Vagina (tissue), 2 donors: ENCODE measurements at regions not wholly inside any gene's neighbourhood (a gene's known extent, or its start where the extent isn't known, plus 50 kb on each side); places are given as distances from the start of the nearest gene placed in this dataset.

Source experiments
- DNase-seq, 2 donors: peaks; one replicate each; pipeline ENCODE4 v3.0.0-alpha.2; 2017; ENCODE audit errors: extremely low spot score in 2 of 2
- H3K27ac ChIP-seq: fragments of 200-600 bp; sonication (generic); one replicate; pipeline ENCODE4 v1.5.1; 2019
- H3K27me3 ChIP-seq: fragments of 200-600 bp; sonication (generic); one replicate; pipeline ENCODE4 v1.5.1; 2019
- H3K36me3 ChIP-seq, 2 donors: fragments of 200-600 bp; sonication (generic); one replicate each; pipeline ENCODE4 v1.5.1; 2017 to 2019
- H3K4me1 ChIP-seq: fragments of 200-600 bp; sonication (generic); one replicate; pipeline ENCODE4 v1.5.1; 2019
- H3K4me3 ChIP-seq, 2 donors: fragments of 200-600 bp; sonication (generic); 1 replicate in 1 of 2; 2 replicates in 1 of 2; pipeline ENCODE4 v1.5.1; 2016 to 2019
- H3K9me3 ChIP-seq: fragments of 200-600 bp; sonication (generic); one replicate; pipeline ENCODE4 v1.5.1; 2019
- POLR2A ChIP-seq, 2 donors: fragments of 450-650 bp; IDR thresholded peaks; one replicate each; pipeline ENCODE4 v1.6.1; 2017; ENCODE audit warnings: antibody characterized with exemption in 2 of 2, mild to moderate bottlenecking in 2 of 2, moderate library complexity in 2 of 2
- POLR2AphosphoS5 ChIP-seq, 2 donors: sonication (generic); formaldehyde crosslinking; IDR thresholded peaks; one replicate each; pipeline ENCODE4 v1.9.0; 2017; ENCODE audit warnings: antibody characterized with exemption in 2 of 2, mild to moderate bottlenecking in 2 of 2, low read depth in 1 of 2; ENCODE audit not compliant: insufficient read depth in 1 of 2
- intact Hi-C: fragments of 100-400 bp; cut with DNase I; formaldehyde crosslinking; loops from one replicate; pipeline ENCODE4 v1.15.1; 2023
- TF ChIP-seq, protein P1 (sequence below), 3 experiments: fragments of 450-650 bp in 2 of 3; fragments of 200-600 bp in 1 of 3; sonication (generic) in 1 of 3; IDR thresholded peaks; one replicate each; pipeline ENCODE4 v1.5.1; 2017 to 2019; ENCODE audit warnings: antibody characterized with exemption in 3 of 3, mild to moderate bottlenecking in 2 of 3, moderate library complexity in 2 of 3

- intact Hi-C loops = no loop called here
- H3K36me3 ChIP-seq = no peaks in the 10 kb centered on the region
- H3K4me1 ChIP-seq = no peaks in the 10 kb centered on the region
- TF ChIP-seq POLR2AphosphoS5 (IDR thresholded peaks at IDR 0.05; ENCODE audit: insufficient read depth in 1 of 2, low read depth in 1 of 2) = no peak
- TF ChIP-seq, protein P1, sequence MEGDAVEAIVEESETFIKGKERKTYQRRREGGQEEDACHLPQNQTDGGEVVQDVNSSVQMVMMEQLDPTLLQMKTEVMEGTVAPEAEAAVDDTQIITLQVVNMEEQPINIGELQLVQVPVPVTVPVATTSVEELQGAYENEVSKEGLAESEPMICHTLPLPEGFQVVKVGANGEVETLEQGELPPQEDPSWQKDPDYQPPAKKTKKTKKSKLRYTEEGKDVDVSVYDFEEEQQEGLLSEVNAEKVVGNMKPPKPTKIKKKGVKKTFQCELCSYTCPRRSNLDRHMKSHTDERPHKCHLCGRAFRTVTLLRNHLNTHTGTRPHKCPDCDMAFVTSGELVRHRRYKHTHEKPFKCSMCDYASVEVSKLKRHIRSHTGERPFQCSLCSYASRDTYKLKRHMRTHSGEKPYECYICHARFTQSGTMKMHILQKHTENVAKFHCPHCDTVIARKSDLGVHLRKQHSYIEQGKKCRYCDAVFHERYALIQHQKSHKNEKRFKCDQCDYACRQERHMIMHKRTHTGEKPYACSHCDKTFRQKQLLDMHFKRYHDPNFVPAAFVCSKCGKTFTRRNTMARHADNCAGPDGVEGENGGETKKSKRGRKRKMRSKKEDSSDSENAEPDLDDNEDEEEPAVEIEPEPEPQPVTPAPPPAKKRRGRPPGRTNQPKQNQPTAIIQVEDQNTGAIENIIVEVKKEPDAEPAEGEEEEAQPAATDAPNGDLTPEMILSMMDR (IDR thresholded peaks at IDR 0.05) = no peak
- no peak for TF ChIP-seq POLR2A (IDR thresholded peaks at IDR 0.05)
- DNase-seq = no peak
- H3K9me3 ChIP-seq = no peaks in the 10 kb centered on the region
- H3K27ac ChIP-seq = no peak overlapping the region
- H3K4me3 ChIP-seq = no peak overlapping the region
- no peaks in the 10 kb centered on the region for H3K27me3 ChIP-seq
Measured at GRCh38 chr9:115983366-115983765, 170.2 kb upstream of the PAPPA start.

DNA sequence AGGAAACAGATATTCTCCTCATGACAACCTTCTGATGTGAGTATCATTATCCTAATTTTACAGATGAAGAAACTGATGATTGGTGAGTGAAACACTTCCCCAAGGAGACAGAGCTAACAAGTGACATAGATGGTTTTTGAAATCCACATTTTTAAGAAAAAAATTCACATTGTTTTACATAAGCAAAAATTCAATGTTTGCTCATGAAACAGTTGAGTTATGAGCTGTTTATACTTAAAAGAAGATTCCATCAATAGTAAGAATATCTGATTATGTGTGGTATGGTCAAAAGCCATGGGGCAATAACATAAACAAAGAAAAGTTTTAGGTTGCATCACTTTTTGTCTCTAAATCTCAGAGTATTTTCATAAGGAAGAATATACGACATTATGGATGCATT is 167.9 kb upstream of the PAPPA start:
- H3K4me3 ChIP-seq = no peak overlapping the region
- no peaks in the 10 kb centered on the region for H3K27me3 ChIP-seq
- H3K36me3 ChIP-seq = no peaks in the 10 kb centered on the region
- H3K4me1 ChIP-seq = no peaks in the 10 kb centered on the region
- H3K9me3 ChIP-seq = no peaks in the 10 kb centered on the region
- no peak overlapping the region for H3K27ac ChIP-seq
- TF ChIP-seq POLR2A (IDR thresholded peaks at IDR 0.05) (no peak), POLR2AphosphoS5 (IDR thresholded peaks at IDR 0.05; ENCODE audit: insufficient read depth in 1 of 2, low read depth in 1 of 2) (no peak)
- DNase-seq = no peak
- intact Hi-C loops = no loop called here

DNA sequence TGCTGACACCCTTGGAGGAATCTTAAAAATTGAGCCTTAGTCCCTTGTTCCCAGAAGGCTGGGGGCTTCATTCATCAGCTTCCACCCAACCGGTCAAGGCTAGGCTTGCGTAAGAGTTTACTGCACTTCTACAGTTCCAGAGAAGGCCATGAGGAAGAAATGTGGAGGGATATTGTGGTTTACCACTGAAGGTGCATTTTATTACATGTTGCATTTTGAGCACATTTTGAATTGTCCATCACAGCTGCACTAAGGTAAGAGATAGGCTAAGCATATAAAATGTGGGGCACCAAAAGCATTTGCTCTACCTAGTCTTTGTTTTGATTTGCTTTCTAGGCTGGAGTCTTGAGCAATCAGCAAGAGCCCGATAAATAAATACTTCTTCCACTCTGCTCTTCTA is 167.1 kb upstream of the PAPPA start:
- Histone ChIP-seq H3K36me3 (no peaks in the 10 kb centered on the region), H3K27ac (no peak overlapping the region), H3K27me3 (no peaks in the 10 kb centered on the region), H3K4me1 (no peaks in the 10 kb centered on the region), H3K4me3 (no peak overlapping the region), H3K9me3 (no peaks in the 10 kb centered on the region)
- DNase-seq = no peak
- TF ChIP-seq POLR2A (IDR thresholded peaks at IDR 0.05) (no peak), POLR2AphosphoS5 (IDR thresholded peaks at IDR 0.05; ENCODE audit: insufficient read depth in 1 of 2, low read depth in 1 of 2) (no peak)
- TF ChIP-seq, protein P1 (IDR thresholded peaks at IDR 0.05) = no peak
- intact Hi-C loops = no loop called here

- Histone ChIP-seq H3K9me3 (no peaks in the 10 kb centered on the region), H3K36me3 (no peaks in the 10 kb centered on the region), H3K4me3 (no peak overlapping the region), H3K4me1 (no peaks in the 10 kb centered on the region), H3K27ac (no peak overlapping the region), H3K27me3 (no peaks in the 10 kb centered on the region)
- TF ChIP-seq, protein P1 (IDR thresholded peaks at IDR 0.05) = no peak
- no peak for TF ChIP-seq POLR2A (IDR thresholded peaks at IDR 0.05)
- no peak for TF ChIP-seq POLR2AphosphoS5 (IDR thresholded peaks at IDR 0.05; ENCODE audit: insufficient read depth in 1 of 2, low read depth in 1 of 2)
- no peak for DNase-seq
- intact Hi-C loops = no loop called here
Measured at GRCh38 chr9:115988701-115989100, 164.9 kb upstream of the PAPPA start.

DNA sequence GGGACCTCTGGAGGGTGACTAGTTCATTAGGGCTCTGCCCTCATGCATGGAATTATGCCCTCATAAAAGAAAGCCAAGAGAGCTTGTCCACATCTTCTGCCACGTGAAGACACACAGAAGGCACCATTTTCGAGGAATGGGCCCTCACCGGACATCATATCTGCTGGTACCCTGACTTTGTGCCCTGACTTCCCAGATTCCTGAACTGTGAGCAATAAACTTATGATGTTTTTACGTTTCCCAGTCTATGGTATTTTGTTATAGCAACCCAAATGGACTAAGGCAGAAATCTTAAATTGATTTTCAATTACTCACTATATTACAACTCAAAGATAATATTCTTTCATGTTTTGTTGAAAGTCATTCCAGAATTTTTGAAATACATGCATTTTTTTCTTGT is 163.8 kb upstream of the PAPPA start:
- H3K9me3 ChIP-seq = no peaks in the 10 kb centered on the region
- no peak overlapping the region for H3K4me3 ChIP-seq
- H3K4me1 ChIP-seq = no peaks in the 10 kb centered on the region
- H3K27me3 ChIP-seq = no peaks in the 10 kb centered on the region
- no peak overlapping the region for H3K27ac ChIP-seq
- no peaks in the 10 kb centered on the region for H3K36me3 ChIP-seq
- TF ChIP-seq, protein P1 (IDR thresholded peaks at IDR 0.05) = no peak
- TF ChIP-seq POLR2A (IDR thresholded peaks at IDR 0.05) (no peak), POLR2AphosphoS5 (IDR thresholded peaks at IDR 0.05; ENCODE audit: insufficient read depth in 1 of 2, low read depth in 1 of 2) (no peak)
- intact Hi-C loops = no loop called here
- DNase-seq = no peak

GRCh38 chr9:115992834-115993233 is 160.8 kb upstream of the PAPPA start:
- H3K4me1 ChIP-seq = no peaks in the 10 kb centered on the region
- no peaks in the 10 kb centered on the region for H3K36me3 ChIP-seq
- no peaks in the 10 kb centered on the region for H3K27me3 ChIP-seq
- TF ChIP-seq POLR2A (IDR thresholded peaks at IDR 0.05) (no peak), POLR2AphosphoS5 (IDR thresholded peaks at IDR 0.05; ENCODE audit: insufficient read depth in 1 of 2, low read depth in 1 of 2) (no peak)
- TF ChIP-seq, protein P1 (IDR thresholded peaks at IDR 0.05) = no peak
- no peak overlapping the region for H3K27ac ChIP-seq
- intact Hi-C loops = no loop called here
- H3K4me3 ChIP-seq = no peak overlapping the region
- no peak for DNase-seq
- H3K9me3 ChIP-seq = no peaks in the 10 kb centered on the region
